Non-pigmented ciliary epithelial cell (primary cell): ENCODE measurements at regions not wholly inside any gene's neighbourhood (a gene's known extent, or its start where the extent isn't known, plus 50 kb on each side); places are given as distances from the start of the nearest gene placed in this dataset.

Experiments used
- DNase-seq: peaks from one replicate; pipeline ENCODE4 v3.0.0-alpha.2; 2010; ENCODE audit warnings: low read depth

DNA sequence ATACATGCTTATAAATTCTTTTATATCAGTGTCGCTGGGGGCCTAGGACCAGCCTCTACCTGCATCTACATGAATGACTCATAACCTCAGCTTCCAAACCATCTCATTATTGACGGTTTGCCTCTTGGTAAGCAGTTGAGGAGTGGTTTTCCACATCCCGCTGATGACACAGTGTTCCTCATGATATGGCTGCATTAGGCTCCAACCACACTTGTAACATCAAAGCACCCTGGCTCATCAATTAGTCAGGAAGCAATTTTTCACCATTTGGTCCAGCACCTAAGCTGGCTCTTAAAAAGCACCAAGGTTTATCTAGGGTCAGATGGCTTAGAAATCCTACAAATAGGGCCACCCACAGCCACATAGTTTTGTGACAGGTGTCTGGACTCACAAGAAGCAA lies 402.4 kb downstream of the ARHGEF28 start:
- no peak for DNase-seq

DNA sequence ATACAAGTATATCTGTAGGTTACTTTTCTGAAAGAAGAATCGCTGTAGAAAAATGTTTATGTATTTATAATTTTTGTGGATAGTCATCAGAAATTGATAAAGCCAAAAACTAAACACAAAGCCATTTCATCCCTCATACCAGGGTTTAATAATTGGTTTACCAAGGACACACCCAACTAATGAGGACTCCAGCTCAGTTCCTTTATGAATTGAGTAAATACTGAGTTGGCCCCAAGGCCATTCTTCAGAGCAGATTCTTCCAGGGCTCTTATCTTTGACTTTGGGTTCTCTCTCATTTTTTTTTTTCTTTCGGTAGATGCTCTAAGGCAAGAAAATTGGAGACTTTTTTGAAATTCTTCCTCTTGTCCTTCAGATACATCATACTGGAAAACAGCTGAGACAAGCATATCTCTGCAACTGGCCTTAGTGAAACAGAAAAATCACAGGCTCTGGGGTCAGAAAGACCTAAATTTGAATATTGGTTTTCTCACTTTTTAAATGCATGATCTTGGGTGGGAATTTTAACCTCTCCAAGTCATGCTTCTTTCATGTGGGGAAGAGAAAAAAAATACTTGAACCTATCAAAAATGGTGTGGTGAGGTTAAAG lies 401.8 kb downstream of the ARHGEF28 start:
- no peak for DNase-seq

DNA sequence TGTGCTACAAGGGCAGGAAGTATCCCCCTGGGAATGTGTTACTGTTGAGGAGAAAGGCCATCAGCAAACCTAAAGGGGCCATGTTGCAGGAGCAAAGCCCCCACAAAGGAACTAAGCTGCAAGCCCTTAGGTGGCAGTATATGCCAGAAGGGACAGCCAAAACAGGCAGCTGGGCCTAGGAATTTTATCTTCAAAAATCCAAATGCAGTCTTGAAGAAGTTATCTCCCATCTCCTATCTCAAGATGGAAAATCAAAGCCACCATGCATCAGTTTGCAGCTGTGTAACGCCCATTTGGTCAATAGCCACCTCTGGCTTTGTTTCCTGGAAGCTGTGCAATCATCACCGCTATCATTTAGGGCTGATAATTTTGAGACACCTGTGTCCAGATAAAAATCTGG lies 400.3 kb downstream of the ARHGEF28 start:
- no peak for DNase-seq

DNA sequence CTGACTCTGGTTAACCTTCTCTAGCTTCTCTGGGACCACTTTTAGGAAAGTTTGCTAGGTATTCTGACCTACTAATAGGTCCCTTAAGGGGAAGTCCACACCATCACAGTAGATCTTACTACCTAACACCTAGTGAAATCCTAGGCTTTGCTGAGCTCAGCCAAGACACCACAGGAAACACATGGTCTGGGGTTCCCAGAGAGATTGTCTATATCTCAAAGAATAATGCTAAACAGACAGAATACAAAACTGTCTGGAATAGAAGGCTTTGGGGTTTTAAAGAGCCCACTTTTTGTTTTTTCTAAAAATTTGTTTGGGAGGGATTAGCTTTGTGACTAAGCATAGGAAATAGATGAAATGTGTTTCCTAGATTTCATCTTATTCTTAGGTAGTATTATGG lies 395.1 kb downstream of the ARHGEF28 start:
- DNase-seq = no peak

DNA sequence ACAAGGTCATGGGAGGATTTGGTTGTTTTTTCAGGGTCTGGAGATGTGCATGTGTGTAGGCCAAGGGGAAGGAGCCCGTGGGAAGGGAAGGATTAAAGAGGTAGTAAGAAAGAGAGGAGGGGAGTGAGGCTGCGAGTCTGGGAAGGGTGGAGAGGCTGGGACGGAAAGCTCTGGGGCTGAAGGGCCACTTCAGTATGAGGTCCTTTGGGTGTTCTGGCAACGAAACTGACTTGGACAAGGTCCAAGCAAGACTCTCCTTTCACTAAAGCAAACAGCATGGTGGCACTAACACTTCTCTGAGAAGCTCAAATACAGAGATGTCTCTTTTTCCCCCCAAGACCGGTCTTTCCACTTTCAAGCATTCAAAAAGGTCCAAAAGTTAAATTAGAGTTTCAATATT lies 394.5 kb downstream of the ARHGEF28 start:
- no peak for DNase-seq

DNA sequence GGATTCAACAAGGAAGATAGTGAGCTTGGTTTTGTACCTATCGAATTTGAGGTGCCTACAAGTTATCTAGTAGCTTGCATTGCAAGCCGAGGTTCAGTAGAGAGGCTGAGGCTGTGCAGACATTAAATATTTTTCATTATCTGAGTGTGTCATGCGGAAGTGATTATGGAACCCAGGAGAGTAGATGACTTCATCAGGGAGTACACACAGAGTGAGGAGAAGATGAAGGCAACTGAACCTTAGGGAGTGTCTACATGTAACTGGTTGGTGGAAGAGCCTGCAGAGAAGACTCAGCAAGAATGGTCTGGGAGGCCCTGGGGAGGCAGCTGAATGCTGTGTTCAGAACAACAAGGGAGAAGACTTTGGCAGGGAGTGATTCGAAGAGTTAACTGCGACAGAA lies 393.9 kb downstream of the ARHGEF28 start:
- no peak for DNase-seq

DNA sequence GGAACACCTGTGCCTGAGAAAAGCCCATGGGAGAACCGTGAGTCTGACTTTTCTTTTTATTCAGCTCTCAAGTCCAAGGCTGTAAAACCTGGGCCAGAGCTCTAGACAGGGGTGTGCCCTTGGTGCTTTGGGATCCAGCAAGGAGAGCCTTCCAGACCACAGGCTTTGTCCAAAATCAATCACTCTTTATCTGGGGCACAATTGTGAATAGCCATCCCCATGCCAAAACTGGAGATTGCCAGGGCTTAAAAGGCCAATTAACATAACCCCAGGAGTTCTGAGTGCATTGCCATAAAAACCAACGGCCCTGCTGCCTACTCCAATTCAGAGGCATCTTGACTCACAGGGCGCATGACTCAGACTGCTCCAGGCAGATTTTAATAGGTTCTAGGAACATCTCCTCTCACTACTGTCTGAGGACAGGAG lies 391.8 kb downstream of the ARHGEF28 start:
- no peak for DNase-seq

DNA sequence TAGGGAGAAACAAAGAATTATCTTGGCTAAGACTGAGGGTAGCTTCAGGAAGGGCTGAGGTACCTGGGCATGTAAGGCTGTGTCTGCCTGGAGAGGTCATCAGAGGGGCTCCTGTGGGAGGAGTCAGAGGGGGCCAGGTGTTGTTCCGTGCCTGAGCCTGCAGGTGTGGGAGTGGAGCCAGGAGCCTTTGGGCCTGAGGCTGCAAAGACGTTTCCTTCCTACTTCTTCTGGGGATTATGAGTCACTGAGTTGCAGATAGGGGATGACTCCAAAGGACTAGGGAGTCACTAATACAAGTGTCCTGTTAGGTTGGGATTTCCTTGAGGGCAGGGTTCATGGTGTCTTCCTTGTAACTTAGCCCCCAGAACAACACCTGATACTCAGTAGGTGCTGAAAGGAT lies 391.1 kb downstream of the ARHGEF28 start:
- DNase-seq = no peak

DNA sequence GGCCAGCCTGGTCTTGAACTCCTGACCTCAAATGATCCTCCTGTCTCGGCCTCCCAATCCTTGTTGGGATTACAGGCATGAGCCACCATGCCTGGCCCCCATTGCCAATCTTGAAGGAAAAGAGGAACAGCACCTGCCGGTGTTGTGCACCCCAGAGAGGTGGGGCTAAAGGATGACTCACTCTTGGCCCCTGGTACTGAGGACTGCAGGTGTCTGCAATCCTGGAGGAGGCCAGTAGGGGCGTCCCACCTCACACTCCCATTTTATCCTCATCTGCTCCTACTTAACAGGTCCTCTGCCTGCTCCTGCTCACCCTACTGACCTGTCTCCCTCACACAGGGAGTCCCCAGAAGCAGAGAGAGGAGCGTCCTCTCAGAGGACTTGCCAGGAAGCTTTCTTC lies 390.4 kb downstream of the ARHGEF28 start:
- DNase-seq = no peak

DNA sequence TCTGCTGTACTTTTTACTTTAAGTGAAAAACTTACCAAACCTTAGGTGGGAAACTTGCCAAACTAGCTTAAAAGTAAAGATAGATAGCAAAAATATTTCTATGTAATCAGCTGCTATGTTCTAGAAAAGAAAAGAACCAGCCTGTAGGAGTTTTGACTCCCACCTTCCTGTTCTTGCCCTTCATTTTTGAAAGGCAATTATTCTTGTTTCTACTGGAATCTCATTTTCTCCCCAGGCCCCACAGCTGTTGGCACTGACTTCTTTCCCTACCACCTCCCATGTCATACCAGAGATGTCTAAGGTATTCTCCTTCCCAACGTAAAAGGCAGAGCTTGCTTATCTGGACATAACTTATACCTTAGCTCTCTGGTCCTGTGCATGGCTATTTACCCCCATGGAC lies 389.7 kb downstream of the ARHGEF28 start:
- DNase-seq = no peak

DNA sequence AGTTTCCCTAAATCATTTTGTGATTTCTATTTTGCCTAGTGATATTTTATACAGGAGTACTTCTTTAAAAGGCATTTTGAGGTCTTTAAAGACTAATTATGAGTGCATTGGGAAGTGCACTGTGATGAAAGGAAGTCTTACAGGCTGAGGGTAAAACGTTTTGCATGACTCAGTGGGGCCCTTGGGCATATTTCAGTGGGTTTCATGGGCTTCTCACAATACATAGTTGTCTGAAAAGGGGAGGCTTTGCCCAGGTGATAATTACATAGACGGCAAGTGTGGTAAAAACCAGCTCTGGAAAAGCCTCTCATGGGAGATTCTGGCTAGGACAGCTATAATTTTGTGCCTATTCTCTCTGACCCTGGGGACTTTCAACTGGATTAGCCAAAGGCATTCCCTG lies 387.2 kb downstream of the ARHGEF28 start:
- no peak for DNase-seq

DNA sequence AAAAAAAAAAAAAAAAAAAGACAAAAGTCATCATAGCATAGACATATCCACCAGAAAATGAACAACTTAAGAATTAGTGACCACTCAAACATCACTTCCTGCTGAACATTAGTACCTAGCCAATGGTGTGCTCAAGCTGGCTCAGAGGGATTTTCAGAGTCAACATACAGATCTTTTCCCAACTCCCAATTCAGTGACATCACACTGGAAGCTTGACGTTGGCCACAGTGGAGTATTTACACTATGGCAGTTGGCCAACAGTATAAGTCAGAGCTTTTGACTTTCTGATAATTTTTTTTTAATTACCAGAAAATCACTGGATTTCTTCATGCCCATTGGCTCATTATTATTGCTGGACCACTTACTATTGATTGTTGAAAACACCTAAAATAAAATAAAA lies 383.5 kb downstream of the ARHGEF28 start:
- DNase-seq = no peak

DNA sequence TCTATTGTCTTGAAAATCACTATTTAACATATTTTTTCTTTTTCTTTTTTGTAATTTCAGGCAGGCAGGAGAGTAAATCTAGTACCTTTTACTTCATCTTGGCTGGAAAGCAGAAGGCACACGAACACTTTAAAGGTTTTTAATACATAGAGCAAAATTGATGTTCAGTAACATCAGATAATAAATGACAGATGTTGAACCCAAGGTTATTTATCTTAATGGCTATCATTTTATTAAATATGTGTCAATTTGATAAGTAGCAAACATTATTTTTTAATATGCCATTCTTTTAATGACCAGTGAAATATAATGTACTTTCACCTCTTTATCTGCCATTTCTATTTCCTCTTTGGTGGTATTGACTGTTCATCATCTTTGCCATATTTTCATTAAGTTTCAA lies 381.2 kb downstream of the ARHGEF28 start:
- no peak for DNase-seq

DNA sequence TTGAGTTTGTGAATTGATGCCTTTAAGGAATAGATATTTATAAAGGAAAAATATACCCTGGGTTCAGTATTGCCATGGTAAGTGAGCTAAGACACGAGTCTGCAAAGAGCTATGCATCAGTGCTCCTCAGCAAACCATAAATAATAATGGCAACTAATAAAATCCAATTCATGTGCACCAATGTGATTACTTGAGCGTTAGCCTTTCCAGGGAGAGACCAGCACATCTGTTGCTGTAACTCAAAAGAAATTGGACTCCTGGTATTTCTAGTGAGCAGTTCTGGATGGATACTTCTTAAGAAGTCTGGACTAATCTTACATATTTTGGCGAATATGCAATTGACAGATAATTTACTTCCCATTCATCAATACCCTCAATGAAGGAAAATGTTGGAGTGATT lies 373.3 kb downstream of the ARHGEF28 start:
- DNase-seq = no peak

DNA sequence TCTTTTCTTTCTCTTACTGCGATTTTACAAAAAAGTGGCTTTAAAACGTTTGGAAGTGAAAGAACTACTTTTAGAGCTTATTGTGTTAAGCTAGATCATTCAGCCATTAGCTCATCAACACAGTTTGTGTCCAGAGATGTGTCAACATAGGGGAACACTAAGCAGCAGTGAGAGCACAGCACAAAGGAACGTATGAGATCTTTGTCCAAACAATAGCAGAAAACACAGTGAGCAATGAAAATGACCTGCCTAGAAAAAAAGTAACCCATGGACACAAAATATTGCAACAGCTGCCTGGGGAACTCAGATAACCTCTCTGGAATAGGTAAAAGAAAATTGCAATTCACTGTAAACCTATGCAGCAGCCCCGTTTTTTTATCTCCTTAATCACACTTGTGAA lies 372.5 kb downstream of the ARHGEF28 start:
- DNase-seq = no peak

DNA sequence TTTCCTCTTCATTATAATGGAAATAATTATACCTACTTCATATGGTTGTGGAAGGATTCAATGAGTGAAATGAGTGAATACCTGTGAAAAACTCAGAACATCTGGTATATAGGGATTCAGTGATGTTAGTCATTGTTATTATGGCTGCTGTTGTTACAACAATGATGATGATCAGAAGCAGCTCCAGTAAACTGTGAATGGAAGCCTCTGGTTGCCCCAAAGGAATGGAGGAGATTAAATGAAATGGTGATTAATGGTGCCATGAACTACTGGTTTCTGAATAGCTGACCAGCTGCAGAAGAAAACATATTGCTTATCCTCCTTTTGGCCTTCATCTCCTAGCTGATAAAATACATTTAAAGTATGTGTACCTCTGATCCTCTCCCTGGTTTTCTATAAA lies 372.0 kb downstream of the ARHGEF28 start:
- no peak for DNase-seq

DNA sequence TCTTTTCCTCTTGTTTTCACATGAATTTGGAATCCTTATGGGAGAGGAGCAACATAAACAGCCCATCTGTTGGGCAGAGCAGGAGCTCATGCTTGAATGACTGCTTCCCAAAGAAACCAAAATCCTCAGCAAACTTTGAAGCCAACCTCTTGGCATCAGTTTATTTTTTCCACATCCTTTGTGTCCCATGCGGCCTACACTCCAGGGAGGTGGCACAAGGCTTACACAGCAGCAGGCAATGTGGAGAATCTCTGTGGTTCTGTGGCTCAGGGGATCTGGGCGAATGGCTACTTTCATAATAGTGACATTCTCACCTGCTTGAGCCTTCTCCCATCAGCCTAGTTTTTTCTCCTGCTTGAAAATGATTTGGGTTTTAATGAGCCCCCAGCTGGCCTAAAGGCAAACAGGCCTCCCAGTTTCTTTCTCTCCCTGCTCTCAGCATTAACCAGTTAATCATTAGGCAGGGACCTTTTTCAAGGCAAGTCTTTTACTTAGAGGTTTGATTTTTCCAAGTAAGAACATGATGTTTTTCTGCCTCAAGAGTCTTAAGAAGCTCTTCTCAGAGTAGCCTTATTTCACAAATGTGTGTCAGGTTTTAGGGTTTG lies 370.3 kb downstream of the ARHGEF28 start:
- DNase-seq = no peak

DNA sequence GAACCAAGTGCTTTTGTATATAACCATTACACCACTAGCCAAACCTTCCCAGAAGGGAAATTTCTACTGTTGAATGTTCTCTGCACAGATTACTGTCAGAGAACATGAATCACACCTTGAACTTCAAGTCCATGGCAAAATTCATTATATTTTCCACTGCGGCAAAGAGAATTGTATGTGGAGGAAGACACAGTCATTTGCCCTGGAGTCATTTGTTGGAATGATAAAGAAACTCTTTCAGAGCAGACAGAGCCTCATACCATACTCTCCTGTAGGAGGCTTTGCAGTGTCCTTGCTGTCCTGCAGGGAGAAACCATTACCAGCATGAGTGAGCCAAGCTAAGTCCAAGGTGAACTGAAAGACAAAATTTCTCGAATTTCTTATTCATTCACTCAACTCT lies 369.0 kb downstream of the ARHGEF28 start:
- DNase-seq = no peak
